ENCODE measurements at regions not wholly inside any gene's neighbourhood (a gene's known extent, or its start where the extent isn't known, plus 50 kb on each side); places are given as distances from the start of the nearest gene placed in this dataset.

DNA sequence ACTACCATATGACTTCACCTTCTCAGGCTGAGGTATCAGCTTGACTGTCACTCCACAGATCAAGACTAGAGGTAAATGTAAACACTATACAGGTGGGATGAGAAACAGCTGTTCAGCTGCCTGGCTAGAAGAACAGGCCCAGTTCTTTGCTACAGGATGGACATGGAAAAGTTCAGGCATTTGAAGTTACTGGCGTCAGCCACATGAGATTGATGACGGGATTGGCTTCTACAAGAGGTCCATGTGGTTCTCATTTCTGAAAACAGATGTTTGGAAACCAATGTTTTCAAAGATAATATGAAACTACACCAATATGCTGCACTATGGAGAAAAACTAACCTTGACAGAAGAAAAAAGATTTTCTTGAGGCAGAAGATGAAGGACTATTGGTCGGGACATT, 324.1 kb downstream of the CDH10 start:
- no peaks in the 10 kb centered on the region for H3K9me3 ChIP-seq
- intact Hi-C loops (cut with DNase I, micrococcal nuclease) = no loop called here
- no peaks in the 10 kb centered on the region for H3K36me3 ChIP-seq (ENCODE audit: low read depth)
- no peak for TF ChIP-seq CTCF (IDR thresholded peaks at IDR 0.05)
- ATAC-seq = no peak
- no peaks in the 10 kb centered on the region for H3K4me1 ChIP-seq (ENCODE audit: low read depth)
- DNase-seq = no peak
- H3K4me3 ChIP-seq = no peak overlapping the region

- Histone ChIP-seq H3K4me1 (ENCODE audit: low read depth) (no peaks in the 10 kb centered on the region), H3K4me3 (no peak overlapping the region), H3K36me3 (ENCODE audit: low read depth) (no peaks in the 10 kb centered on the region), H3K9me3 (no peaks in the 10 kb centered on the region)
- no peak for ATAC-seq
- DNase-seq = no peak
- no peak for TF ChIP-seq CTCF (IDR thresholded peaks at IDR 0.05)
- intact Hi-C loops (cut with DNase I, micrococcal nuclease) = no loop called here
Measured at GRCh38 chr5:24325306-24325832, 319.4 kb downstream of the CDH10 start.

DNA sequence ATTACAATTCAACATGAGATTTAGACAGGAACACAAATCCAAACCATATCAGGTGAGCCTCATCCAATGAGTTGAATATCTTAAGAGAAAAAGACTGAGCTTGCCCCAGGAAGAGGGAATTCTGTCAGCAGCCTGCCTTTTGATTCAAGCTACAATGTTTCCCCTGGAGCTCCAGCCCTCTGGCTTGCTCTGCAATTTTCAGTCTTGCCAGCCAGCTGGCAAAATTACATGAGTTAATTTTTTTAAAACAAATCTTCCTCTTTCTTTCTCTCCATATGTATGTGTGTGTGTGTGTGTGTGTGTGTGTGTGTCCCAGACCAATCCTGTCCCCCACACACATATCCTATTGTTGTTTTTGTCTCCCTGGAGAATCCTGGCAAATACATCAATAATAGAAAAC, 313.2 kb downstream of the CDH10 start:
- DNase-seq (no peak), ATAC-seq (no peak)
- Histone ChIP-seq H3K36me3 (ENCODE audit: low read depth) (no peaks in the 10 kb centered on the region), H3K9me3 (no peaks in the 10 kb centered on the region), H3K4me3 (no peak overlapping the region), H3K4me1 (ENCODE audit: low read depth) (no peaks in the 10 kb centered on the region)
- intact Hi-C loops (cut with DNase I, micrococcal nuclease) = no loop called here
- TF ChIP-seq CTCF (IDR thresholded peaks at IDR 0.05) = no peak

- TF ChIP-seq CTCF (IDR thresholded peaks at IDR 0.05) = no peak
- intact Hi-C loops (cut with DNase I, micrococcal nuclease) = no loop called here
- H3K4me1 ChIP-seq (ENCODE audit: low read depth) = no peaks in the 10 kb centered on the region
- DNase-seq = no peak
- ATAC-seq = no peak
- H3K9me3 ChIP-seq = no peaks in the 10 kb centered on the region
- no peaks in the 10 kb centered on the region for H3K36me3 ChIP-seq (ENCODE audit: low read depth)
- H3K4me3 ChIP-seq = no peak overlapping the region
Measured at GRCh38 chr5:24347158-24347557, 297.6 kb downstream of the CDH10 start.

DNA sequence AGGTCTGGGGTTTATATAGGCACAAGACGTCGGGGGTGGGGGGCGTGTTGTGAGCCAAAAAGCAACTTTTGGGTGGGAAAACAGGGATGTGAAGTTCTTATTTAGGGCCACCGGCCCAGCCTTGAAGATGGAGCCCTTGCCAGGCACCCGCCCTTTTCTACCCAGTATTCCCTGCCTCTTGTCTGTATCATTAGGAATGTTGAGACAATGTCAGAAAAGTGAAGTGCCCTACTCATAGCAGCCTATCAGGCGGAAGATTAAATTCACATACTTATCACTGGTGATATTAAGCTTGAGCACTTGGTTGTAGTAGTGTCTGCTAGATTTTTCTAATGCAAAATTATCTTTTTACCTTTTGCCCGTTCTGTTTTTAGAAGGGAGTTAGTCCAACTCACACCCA, 293.5 kb downstream of the CDH10 start:
- DNase-seq (no peak), ATAC-seq (no peak)
- intact Hi-C loops (cut with DNase I, micrococcal nuclease) = no loop called here

More for the DNA sequence above, 293.5 kb downstream of the CDH10 start:
- H3K4me3 ChIP-seq = no peak overlapping the region
- no peaks in the 10 kb centered on the region for H3K36me3 ChIP-seq (ENCODE audit: low read depth)
- H3K9me3 ChIP-seq = no peaks in the 10 kb centered on the region
- no peak for TF ChIP-seq CTCF (IDR thresholded peaks at IDR 0.05)
- no peaks in the 10 kb centered on the region for H3K4me1 ChIP-seq (ENCODE audit: low read depth)
